GM21529 (cell line): ENCODE measurements at regions not wholly inside any gene's neighbourhood (a gene's known extent, or its start where the extent isn't known, plus 50 kb on each side); places are given as distances from the start of the nearest gene placed in this dataset.

Experiments used
- ATAC-seq: cut with Tn5 transposase; IDR thresholded peaks from one replicate; pipeline ENCODE4 v1.9.1; 2021; ENCODE audit not compliant: unreplicated experiment

DNA sequence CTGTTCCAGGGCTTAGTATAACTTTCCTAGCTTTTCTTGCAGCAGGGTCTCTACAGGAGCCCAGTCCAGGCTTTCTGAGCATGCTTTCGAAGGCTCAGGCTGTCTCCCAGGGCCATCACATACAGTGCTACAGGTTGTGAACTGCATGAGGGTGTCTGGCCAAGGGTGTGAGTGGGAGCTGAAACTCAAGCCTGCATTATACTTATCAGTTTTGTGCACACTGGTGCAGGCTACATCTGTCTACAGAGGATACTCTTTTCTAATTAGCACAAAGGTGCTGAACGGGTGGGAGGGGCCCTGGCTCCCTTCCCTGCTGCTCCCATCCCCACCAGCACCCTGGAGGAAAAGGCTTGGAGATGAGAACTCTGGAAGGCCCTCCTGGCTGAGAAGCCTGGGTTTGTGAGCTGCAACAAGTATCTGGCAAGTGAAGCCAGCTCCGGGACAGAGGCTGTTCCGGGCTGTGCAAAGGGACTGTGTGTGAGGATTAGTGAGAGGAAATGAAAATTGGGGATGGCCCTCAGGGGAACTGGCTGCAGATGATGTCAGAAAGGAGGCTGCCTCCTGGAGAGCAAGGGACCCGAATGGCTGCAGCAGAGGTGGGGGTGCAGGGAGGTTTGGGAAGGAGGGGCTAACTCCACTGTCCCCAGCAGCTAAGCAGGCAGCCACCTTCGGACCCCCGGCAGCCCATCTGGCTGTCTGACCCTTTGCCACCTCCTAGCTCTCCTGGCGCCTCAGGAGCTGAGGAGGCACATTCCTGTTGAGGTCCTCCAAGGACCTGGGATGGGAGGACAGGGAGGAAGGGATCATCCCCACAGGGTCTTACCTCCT lies 68.5 kb downstream of the EFNB1 start:
- no peak for ATAC-seq

DNA sequence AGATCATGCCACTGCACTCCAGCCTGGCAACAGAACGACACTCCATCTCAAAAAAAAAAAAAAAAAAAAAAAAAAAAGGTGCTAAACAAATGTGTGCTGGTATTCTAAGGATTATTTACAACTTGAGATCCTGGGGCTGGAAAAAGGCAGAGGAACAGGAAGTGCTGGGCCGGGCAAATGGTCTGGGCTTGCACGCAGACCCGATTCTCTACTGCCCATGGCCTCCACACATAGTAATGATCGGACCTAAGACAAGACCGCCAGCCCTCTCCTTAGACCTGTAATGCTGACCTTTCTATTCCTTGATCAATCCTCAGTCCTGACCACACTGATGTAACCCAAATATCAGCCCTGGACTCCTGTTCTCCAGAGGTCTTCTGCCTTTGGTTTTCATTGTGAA lies 67.8 kb downstream of the EFNB1 start:
- no peak for ATAC-seq

DNA sequence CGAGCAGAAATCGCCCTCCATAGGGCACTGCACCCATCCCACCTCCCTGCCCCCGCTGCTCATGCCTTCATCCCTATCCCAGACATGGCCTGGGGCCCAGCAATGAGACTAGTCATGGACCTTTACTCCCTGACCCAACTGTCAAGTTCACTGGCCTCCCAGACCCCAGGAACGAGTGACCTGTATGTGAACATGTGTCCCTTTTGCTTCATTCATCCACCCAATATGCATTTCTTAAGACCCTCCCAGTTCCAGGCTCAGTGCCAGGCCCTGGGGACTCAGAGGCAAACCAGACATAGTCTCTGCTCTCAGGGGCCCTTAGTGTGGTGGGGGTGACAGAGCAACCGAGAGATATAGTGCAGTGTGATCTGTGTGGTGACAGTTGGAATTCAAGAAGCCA lies 67.0 kb downstream of the EFNB1 start:
- no peak for ATAC-seq

DNA sequence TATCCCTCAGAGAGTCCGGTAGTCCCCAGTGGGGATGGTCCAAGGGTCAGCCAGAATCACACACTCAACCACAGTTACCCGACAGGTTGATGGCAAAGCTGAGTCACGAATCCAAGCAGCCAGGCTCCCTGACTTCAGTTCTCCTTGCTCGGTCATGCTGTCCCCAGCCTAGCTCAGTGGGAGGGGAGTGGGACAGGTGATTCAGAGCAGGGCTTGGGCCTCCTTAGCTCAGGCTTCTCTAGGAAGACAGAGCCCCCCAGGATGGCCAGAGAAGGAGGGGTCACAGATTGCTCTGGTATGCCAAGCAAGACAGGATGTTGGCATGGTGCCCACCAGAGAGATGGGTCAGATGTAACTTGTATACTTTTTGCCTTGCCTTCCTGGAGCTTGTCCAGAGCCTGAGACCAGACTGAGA lies 66.5 kb downstream of the EFNB1 start:
- no peak for ATAC-seq

DNA sequence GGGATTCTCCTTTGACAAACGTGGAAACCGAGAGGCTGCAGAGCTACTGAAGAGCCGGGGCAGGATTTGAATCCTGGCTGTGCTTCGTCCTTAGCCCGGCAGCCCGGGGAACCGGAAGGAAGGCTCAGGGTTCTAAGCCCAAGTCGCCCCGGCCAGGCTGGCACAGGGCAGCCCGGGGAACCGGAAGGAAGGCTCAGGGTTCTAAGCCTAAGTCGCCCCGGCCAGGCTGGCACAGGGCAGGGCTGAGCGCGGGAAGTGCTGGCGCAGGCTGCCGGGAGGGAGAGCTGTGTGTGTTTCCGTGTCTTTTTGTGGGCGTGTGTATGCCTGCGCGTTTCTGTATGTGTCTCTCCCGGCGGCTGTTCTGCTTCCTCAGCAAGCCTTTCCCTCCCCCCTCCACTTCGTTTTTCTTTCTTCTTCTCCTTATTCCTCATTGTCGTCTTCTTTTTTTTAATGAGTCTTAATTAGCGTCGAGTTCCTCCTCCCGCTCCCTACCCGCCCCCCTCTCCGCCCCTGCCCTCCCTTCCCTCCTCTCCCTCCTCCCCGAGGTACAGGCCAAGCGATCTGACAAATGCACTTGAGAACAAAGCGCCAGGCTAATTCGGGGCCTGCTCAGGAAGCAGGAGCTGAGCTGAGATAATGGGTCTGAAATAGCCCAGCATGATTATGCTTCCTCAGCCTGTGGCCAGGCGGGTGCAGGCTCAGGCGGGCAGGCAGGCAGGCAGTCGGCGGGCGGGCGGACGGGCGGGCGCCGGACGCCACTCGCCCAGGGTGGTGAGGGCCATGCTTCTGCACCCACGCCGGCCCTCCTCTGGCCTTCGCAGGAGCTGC lies 65.9 kb downstream of the EFNB1 start:
- no peak for ATAC-seq

DNA sequence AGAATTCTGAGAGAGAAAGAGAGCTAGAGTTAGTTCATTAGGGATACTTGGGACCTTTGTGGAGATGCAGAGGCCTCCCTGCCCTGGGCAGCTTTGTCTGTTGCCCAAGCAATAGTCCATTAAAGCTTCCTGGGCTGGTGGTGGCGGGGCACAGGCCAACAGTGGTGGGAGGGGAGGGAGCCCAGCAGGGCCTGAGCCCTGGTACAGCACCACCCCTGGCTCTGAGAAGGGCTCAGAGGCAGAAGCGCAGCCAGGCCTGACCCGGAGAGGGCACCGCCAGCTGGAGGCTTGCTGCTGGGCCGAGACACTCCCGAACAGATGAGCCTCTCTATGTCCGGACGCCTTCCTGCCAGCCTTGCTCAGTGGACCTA lies 65.3 kb downstream of the EFNB1 start:
- no peak for ATAC-seq

- no peak for ATAC-seq
Measured at GRCh38 chrX:68892651-68893050, 63.8 kb downstream of the EFNB1 start.

DNA sequence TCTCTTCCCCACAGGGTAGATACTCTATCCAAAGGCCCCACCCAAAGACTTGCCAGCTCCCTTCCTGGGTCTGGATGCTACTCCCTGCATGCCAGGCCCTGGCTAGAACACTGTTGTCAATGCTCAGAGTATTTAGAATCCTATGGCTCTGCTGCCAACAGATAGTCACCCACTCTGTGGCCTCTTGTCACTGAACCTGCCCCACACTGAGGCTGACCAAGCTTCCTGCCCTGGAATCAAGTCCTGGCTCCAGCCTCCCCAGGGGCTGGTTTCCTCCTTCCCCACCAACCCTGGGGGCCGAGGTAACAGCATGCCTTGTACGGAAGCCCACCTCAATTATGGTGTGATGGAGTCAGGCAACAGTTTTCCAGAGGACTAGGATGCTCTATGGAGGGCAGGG lies 63.3 kb downstream of the EFNB1 start:
- no peak for ATAC-seq
